Endothelial cell of umbilical vein (primary cell): ENCODE measurements at regions not wholly inside any gene's neighbourhood (a gene's known extent, or its start where the extent isn't known, plus 50 kb on each side); places are given as distances from the start of the nearest gene placed in this dataset.
A peak's percentile ranks its signal among the peaks of the same experiment; 100 is the strongest.

Source experiments
- BruUV-seq: library from RNA; stranded (reverse); fragments of 400-500 nt; replicated peaks from 2 replicates; lab custom pipeline; 2021; lab: Mats Ljungman, UMichigan
- CTCF ChIA-PET: fragments of 300-600, 350-600 bp; sonication (Branson Sonifier 250); formaldehyde crosslinking; loops from one replicate; lab custom pipeline; 2021; ENCODE audit warnings: antibody characterized with exemption, inconsistent platforms; lab: Charles Lee
- POLR2A ChIA-PET: fragments of 300-600, 350-600 bp; sonication (Branson Sonifier 250); formaldehyde crosslinking; loops from one replicate; lab custom pipeline; 2021; ENCODE audit warnings: antibody characterized with exemption, inconsistent platforms; lab: Charles Lee
- DNase-seq: peaks from one replicate; pipeline ENCODE4 v3.0.0-alpha.2; 2011; ENCODE audit warnings: low read depth, low spot score
- FAIRE-seq: peaks from 2 replicates; lab custom pipeline; 2011; peaks lifted over from hg19 to GRCh38; lab: Jason Lieb, UNC
- H2AFZ ChIP-seq: 2 replicates; pipeline ENCODE4 v1.6.0; 2012; ENCODE audit warnings: low read depth, low read length, control low read depth, inconsistent platforms
- H3K27ac ChIP-seq: 2 replicates; pipeline ENCODE4 v1.5.1; 2011; ENCODE audit warnings: low read depth, mild to moderate bottlenecking, control low read depth, low read length, moderate library complexity; ENCODE audit not compliant: insufficient read depth
- H3K27me3 ChIP-seq, 2 experiments: 2 replicates each; pipeline versions ENCODE4 v1.6.0 to v1.6.1; 2011; ENCODE audit warnings: low read length in 2 of 2, mixed read lengths in 1 of 2; ENCODE audit not compliant: control insufficient read depth in 2 of 2, insufficient read depth in 2 of 2
- H3K36me3 ChIP-seq, 2 experiments: 2 replicates in 1 of 2; 3 replicates in 1 of 2; pipeline ENCODE4 v1.5.1; 2011; ENCODE audit warnings: low read length in 2 of 2, mild to moderate bottlenecking in 1 of 2, moderate library complexity in 1 of 2; ENCODE audit not compliant: control insufficient read depth in 2 of 2, insufficient read depth in 2 of 2; ENCODE audit errors: extremely low read depth in 1 of 2
- H3K4me1 ChIP-seq: 3 replicates; pipeline ENCODE4 v1.5.1; 2011; ENCODE audit warnings: mild to moderate bottlenecking, low read length; ENCODE audit not compliant: control insufficient read depth, insufficient read depth; ENCODE audit errors: extremely low read depth
- H3K4me2 ChIP-seq: 2 replicates; pipeline ENCODE4 v1.6.1; 2011; ENCODE audit warnings: low read length, control low read depth, mixed read lengths; ENCODE audit not compliant: insufficient read depth
- H3K4me3 ChIP-seq, 3 experiments: fragments of 200-600 bp in 1 of 3; sonication (generic), shearing (Covaris generic) in 1 of 3; replicated peaks in 1 of 3; 2 replicates each; pipeline ENCODE4 v1.5.1; 2011 to 2016; ENCODE audit warnings: control low read depth in 3 of 3, low read length in 3 of 3, mild to moderate bottlenecking in 2 of 3, inconsistent platforms in 1 of 3, low read depth in 1 of 3, moderate library complexity in 1 of 3; ENCODE audit not compliant: insufficient read depth in 1 of 3
- H3K79me2 ChIP-seq: 2 replicates; pipeline ENCODE4 v1.6.0; 2012; ENCODE audit warnings: low read length, inconsistent platforms; ENCODE audit not compliant: control insufficient read depth, insufficient read depth
- H3K9ac ChIP-seq: replicated peaks from 2 replicates; pipeline ENCODE3; 2011; ENCODE audit warnings: low read length, control low read depth; ENCODE audit not compliant: insufficient read depth; ENCODE audit errors: extremely low read depth
- H3K9me1 ChIP-seq: replicated peaks from 3 replicates; pipeline ENCODE4 v1.6.0; 2011; ENCODE audit warnings: mild to moderate bottlenecking, low read length; ENCODE audit not compliant: control insufficient read depth, insufficient read depth; ENCODE audit errors: extremely low read depth
- H3K9me3 ChIP-seq: replicated peaks from 2 replicates; pipeline ENCODE4 v1.5.1; 2012; ENCODE audit warnings: low read length, inconsistent platforms; ENCODE audit not compliant: control insufficient read depth, insufficient read depth
- H4K20me1 ChIP-seq: replicated peaks from 2 replicates; pipeline ENCODE3; 2011; ENCODE audit warnings: mild to moderate bottlenecking, low read length; ENCODE audit not compliant: control insufficient read depth, insufficient read depth; ENCODE audit errors: extremely low read depth
- EZH2 ChIP-seq: IDR thresholded peaks from 2 replicates; pipeline ENCODE4 v1.6.1; 2012; ENCODE audit warnings: borderline replicate concordance, low read depth, mild to moderate bottlenecking, moderate library complexity, low read length, inconsistent platforms; ENCODE audit not compliant: severe bottlenecking
- GATA2 ChIP-seq: IDR thresholded peaks from 2 replicates; pipeline ENCODE4 v1.7.0; 2011; ENCODE audit warnings: low read depth, mild to moderate bottlenecking, moderate library complexity, mixed read lengths, low read length; ENCODE audit not compliant: insufficient read length, insufficient read depth
- JUN ChIP-seq: IDR thresholded peaks from 2 replicates; pipeline ENCODE4 v1.6.1; 2011; ENCODE audit warnings: borderline replicate concordance, low read depth; ENCODE audit not compliant: insufficient read length, insufficient read depth
- MAX ChIP-seq: IDR thresholded peaks from 2 replicates; pipeline ENCODE4 v1.6.1; 2011; ENCODE audit not compliant: insufficient read depth, insufficient read length
- POLR2A ChIP-seq: IDR thresholded peaks from 2 replicates; pipeline ENCODE4 v1.6.1; 2012; ENCODE audit warnings: low read depth, mild to moderate bottlenecking, control low read depth, low read length
- POLR2AphosphoS5 ChIP-seq: IDR thresholded peaks from 2 replicates; pipeline ENCODE4 v1.6.1; 2012; ENCODE audit warnings: low read depth, mild to moderate bottlenecking, control low read depth, low read length, moderate library complexity; ENCODE audit not compliant: insufficient read depth
- dilution Hi-C: fragments of 300-500 bp; cut with MboI; formaldehyde crosslinking; loops from one replicate; pipeline ENCODE4 v1.15.0; 2019; ENCODE audit warnings: low sequenced_read_pairs; ENCODE audit not compliant: extremely low pct_ligation_motif_present
- intact Hi-C: fragments of 100-400 bp; cut with micrococcal nuclease; formaldehyde crosslinking; loops from one replicate; pipeline ENCODE4 v1.10.0; 2022
- TF ChIP-seq, protein P1 (sequence below), 2 donors: IDR thresholded peaks; 1 replicate in 1 of 2; 2 replicates in 1 of 2; pipeline ENCODE4 v1.5.1; 2011; ENCODE audit warnings: low read length in 2 of 2, mild to moderate bottlenecking in 2 of 2, moderate library complexity in 2 of 2, control low read depth in 1 of 2, inconsistent platforms in 1 of 2, low read depth in 1 of 2; ENCODE audit not compliant: insufficient read depth in 1 of 2; ENCODE audit errors: extremely low read depth in 1 of 2

- intact Hi-C loops (loop anchor here (10.0 kb wide), 1 partner anchor 323 kb away; the partner anchor contains the start of gene FAM43A), dilution Hi-C loops (no loop called here)
- Histone ChIP-seq H3K9me3 (no peaks in the 10 kb centered on the region), H3K27me3 (no peaks in the 10 kb centered on the region), H2AFZ (no peak overlapping the region), H3K4me2 (no peak overlapping the region), H3K9ac (no peak overlapping the region), H3K4me3 (no peak overlapping the region), H3K4me1 (no peaks in the 10 kb centered on the region), H3K79me2 (no peaks in the 10 kb centered on the region), H3K36me3 (no peaks in the 10 kb centered on the region), H3K27ac (no peak overlapping the region), H4K20me1 (no peaks in the 10 kb centered on the region), H3K9me1 (no peaks in the 10 kb centered on the region)
- ChIA-PET POLR2A (no interaction called here), CTCF (no interaction called here)
- TF ChIP-seq JUN (no peak), EZH2 (no peak)
- no peak for DNase-seq
- no TSS peak for BruUV-seq
- peak; percentile 53 for FAIRE-seq
These were observed 263.2 kb downstream of the XXYLT1 start for GRCh38 chr3:195007766-195008165.

GRCh38 chr3:195008816-195009215 lies 262.1 kb downstream of the XXYLT1 start:
- H3K4me3 ChIP-seq = no peak overlapping the region
- DNase-seq (no peak), FAIRE-seq (no peak)
- H3K27me3 ChIP-seq = no peaks in the 10 kb centered on the region
- dilution Hi-C loops (no loop called here), intact Hi-C loops (loop anchor here (10.0 kb wide), 1 partner anchor 324 kb away; the partner anchor contains the start of gene FAM43A)
- H3K9ac ChIP-seq = no peak overlapping the region
- no peaks in the 10 kb centered on the region for H3K36me3 ChIP-seq
- H3K9me3 ChIP-seq = no peaks in the 10 kb centered on the region
- no peak overlapping the region for H3K27ac ChIP-seq
- no peaks in the 10 kb centered on the region for H4K20me1 ChIP-seq
- no TSS peak for BruUV-seq
- no peak overlapping the region for H2AFZ ChIP-seq
- ChIA-PET POLR2A (no interaction called here), CTCF (interaction anchor here (1.0 kb wide), 1 partner anchor 12 kb away, joined by 3 read pairs; no protein-coding TSS in a partner anchor)
- no peaks in the 10 kb centered on the region for H3K9me1 ChIP-seq
- H3K79me2 ChIP-seq = no peaks in the 10 kb centered on the region
- TF ChIP-seq MAX (no peak), GATA2 (no peak), POLR2A (no peak), JUN (no peak), POLR2AphosphoS5 (no peak), EZH2 (no peak)
- TF ChIP-seq, protein P1, sequence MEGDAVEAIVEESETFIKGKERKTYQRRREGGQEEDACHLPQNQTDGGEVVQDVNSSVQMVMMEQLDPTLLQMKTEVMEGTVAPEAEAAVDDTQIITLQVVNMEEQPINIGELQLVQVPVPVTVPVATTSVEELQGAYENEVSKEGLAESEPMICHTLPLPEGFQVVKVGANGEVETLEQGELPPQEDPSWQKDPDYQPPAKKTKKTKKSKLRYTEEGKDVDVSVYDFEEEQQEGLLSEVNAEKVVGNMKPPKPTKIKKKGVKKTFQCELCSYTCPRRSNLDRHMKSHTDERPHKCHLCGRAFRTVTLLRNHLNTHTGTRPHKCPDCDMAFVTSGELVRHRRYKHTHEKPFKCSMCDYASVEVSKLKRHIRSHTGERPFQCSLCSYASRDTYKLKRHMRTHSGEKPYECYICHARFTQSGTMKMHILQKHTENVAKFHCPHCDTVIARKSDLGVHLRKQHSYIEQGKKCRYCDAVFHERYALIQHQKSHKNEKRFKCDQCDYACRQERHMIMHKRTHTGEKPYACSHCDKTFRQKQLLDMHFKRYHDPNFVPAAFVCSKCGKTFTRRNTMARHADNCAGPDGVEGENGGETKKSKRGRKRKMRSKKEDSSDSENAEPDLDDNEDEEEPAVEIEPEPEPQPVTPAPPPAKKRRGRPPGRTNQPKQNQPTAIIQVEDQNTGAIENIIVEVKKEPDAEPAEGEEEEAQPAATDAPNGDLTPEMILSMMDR (IDR thresholded peaks at IDR 0.05; ENCODE audit: extremely low read depth in 1 of 2, insufficient read depth in 1 of 2, low read depth in 1 of 2, low read length in 2 of 2) = no peak
- H3K4me2 ChIP-seq = no peak overlapping the region
- peaks cover 5% of the 10 kb centered on the region for H3K4me1 ChIP-seq
